ENCODE measurements at regions not wholly inside any gene's neighbourhood (a gene's known extent, or its start where the extent isn't known, plus 50 kb on each side); places are given as distances from the start of the nearest gene placed in this dataset.
"Not testable (repeated sequence)": the region's sequence is repeated elsewhere in the genome, so short reads cannot be mapped to it uniquely, and the experiment has no call there.

DNA sequence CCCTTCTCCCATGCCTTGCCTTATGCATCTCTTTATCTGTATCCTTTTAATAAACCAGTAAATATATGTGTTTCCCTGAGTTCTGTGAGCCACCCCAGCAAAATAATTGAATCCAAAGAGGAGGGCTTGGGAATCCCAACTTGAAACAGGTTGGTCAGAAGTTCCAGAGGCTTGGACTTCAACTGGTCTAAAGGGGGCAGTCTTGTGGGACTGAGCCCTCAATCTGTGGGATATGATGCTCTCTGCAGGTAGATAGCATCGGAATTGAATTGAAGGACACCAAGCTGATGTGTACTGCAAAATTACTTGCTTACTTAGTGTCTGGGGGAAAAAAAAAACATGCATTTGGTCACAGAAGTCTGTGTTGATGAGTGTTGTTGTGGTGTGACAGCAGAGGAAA, 1033.5 kb upstream of the TMEFF2 start:
- no peak for DNase-seq

DNA sequence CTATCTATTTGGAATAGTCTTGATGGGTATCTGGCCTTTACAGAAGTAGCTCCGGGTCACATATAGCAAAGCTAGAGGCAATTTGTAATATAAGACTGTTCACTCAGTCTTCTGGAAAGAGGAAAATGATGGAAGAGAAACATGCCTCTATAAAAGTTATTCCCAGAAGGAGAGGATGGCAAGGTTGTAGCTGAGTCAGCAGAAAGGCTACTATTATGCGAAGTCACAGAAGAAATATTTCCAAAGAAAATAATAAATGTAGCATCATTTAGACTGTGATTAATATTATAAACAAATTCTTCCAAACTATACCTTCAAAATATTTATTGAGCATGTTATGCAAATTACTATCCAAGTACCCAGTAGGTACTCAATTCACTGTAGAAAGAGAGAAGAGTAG, 1027.7 kb upstream of the TMEFF2 start:
- no peak for DNase-seq

DNA sequence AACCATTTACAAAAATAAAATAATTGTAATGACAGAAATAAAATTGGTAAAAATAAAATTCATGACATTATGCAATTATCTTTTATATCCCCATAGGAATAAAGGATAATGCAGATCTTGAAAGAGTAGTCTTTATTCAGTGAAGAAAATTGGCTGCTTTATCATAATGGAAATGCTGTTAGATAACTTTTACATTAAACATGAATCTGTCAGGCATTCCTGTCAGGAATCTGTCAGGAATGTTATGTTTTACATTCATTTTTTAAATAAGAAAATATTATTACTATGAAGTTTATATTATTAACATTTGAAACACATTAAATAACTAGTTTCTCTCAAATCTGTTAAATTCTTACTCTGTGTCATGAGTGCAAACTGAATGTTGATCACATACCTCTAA, 1024.7 kb upstream of the TMEFF2 start:
- DNase-seq, result no peak

DNA sequence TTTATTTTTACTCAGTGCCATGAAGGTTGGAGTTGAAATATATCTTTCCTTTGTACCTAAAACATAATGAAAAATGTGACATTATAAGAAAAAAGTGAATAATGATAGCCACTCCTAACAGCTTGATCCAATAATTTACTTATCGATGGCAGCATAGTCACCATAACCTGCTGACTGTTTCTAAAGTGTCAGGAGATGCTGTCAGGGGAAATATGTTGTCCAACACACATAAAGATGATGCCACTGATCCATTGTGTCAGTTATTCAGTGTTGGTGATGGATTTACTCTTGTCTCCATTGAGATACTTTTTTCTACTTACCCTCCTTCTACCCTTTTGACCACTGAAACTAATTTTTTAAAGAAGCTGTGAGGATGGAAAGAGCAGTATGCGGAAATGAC, 1006.9 kb upstream of the TMEFF2 start:
- DNase-seq, result no peak

DNA sequence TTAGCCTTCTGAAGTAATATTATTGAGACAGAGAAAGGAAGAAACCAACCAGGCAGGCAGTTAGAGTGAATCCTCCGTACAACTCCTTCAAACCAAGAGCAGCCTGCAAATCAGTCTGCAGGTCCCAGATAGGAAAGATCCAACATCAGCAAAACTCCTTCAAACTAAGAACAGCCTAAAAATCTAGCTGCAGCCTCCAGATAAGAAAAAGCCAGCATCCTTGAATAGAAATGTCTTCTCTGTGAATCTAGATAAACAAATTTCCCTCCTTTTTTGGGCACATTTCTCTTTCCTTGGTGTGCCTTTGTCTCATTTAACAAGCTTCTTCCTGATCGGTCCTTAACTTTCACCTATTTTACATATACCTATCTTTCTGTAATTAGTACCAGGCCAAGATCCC, 1004.6 kb upstream of the TMEFF2 start:
- no peak for DNase-seq

DNA sequence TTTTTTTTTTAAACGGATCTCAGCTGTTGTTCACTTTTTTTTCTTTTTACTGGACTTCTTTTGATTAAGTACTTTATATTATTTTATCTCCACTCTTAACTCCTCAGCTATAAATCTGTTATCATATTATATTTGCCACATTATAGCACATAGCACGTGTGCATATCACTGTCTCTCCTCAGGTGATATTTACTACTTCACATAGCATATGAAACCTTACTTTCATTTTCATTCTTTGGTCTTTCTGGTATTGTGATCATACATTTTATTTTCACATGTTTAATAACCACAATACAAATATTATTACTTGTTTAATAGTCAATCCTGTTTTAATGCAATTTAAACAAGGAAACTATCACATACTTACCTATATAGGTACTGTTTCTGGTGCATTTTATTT, 993.1 kb upstream of the TMEFF2 start:
- no peak for DNase-seq

DNA sequence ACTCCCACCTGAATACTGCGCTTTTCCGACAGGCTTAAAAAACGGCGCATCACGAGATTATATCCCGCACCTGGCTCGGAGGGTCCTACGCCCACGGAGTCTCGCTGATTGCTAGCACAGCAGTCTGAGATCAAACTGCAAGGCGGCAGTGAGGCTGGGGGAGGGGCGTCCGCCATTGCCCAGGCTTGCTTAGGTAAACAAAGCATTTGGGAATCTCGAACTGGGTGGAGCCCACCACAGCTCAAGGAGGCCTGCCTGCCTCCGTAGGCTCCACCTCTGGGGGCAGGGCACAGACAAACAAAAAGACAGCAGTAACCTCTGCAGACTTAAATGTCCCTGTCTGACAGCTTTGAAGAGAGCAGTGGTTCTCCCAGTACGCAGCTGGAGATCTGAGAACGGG, 976.2 kb upstream of the TMEFF2 start:
- not testable (repeated sequence) for DNase-seq

DNA sequence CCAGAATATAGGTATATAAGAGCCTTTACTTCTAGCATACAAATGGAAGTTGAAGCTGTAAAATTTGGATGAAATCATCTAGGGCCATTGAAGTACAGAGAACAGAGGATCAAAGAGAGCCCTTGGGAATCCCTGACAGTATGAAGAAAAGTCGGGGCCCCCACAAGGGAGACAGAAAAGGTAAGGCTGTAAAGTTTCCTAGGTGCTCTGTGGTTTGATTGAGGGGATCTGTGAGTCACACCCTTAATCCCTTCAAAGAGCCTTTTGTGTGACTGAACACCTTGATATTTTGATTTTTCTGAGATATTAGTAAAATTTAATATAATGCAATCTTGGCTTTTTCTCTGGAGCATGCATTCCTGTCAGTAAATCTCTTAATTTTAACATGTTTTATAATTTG, 961.7 kb upstream of the TMEFF2 start:
- DNase-seq, result no peak

DNA sequence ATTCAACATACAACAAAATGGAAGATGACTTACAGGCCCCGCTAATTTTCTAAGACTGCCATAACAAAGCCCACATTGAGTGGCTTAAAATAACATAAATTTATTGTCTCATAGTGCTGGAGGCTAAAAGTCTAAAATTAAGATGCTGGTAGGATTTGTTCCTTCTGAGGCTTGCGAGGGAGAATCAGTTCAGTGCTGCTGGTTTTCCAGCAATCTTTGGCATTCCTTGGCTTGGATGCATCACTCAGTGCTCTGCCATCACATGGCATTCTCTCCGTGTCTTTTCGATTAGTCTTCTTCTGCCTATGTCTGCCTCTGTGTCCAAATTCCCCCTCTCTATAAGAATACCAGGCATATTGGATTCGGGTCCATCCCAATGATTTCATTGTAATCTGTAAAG, 959.3 kb upstream of the TMEFF2 start:
- no peak for DNase-seq

DNA sequence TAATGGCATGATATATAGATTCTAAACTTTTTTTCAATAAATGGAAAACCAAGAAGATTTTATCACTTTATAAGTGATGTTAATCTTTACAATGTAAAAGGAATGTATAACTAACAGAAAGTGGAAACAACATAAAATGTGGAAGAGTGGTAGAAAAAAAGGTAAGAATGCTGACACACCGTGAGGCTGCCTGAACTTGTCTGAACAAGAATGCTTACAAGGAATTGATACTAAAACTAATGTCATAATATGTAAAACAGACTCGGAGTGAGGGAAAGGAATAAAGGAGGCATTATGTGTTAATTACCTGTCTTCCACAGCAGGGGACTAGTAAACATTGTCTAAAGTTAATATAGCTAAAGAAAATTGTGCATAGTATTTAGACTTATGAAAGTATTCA, 958.8 kb upstream of the TMEFF2 start:
- no peak for DNase-seq

DNA sequence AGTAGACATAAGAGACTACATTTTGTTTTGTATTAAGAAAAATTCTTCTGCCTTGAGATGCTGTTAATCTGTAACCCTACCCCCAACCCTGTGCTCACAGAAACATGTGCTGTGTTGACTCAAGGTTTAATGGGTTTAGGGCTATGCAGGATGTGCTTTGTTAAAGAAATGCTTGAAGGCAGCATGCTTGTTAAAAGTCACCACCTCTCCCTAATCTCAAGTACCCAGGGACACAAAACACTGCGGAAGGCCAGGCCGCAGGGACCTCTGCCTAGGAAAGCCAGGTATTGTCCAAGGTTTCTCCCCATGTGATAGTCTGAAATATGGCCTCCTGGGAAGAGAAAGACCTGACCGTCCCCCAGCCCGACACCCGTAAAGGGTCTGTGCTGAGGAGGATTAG, 947.7 kb upstream of the TMEFF2 start:
- DNase-seq, result not testable (repeated sequence)

DNA sequence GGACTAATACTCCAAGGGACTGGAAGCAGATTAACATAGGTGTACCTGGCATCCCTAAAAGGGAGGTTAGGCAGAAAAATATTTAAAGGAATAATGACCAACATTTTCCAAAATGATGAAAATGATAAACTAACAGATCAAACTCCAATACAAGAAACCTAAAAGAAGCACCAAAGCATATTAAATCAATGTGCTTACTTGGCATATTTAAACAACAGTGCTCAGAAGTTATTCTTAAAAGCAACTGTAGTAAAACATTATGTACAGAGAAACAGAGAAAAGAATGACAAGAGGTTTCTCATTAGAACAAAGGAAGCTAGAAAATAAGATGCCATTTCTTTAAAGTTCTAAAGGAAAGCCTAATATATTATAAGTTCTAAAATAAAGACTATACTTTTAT, 947.3 kb upstream of the TMEFF2 start:
- no peak for DNase-seq

DNA sequence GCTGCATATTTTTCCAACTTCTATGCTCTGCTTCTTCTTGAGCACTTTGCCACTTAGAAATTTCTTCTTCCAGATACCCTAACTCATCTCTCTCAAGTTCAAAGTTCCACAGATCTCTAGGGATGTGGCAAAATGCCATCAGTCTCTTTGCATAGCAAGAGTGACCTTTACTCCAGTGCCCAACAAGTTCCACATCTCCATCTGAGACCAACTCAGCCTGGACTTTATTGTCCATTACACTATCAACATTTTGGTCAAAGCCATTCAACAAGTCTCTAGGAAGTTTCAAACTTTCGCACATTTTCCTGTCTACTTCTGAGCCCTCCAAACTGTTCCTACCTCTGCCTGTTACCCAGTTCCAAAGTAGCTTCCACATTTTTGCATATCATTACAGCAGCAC, 946.2 kb upstream of the TMEFF2 start:
- not testable (repeated sequence) for DNase-seq

DNA sequence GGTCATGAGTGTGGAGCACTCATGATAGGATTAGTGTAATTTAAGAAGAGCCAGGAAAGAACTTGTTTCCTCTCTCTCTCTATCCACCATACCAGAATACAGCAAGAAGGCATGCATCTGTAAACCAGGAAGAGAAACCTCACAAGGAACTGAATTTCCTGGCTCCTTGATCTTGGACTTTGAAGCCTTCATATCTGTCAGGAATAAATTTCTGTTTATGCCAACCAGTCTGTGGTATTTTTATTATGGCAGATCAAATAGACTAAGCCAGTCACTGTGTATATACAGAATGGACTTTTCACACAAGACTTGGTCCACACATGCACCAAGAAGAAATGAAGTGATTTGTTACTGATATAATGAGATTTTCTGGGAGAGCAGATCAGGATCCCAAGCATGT, 930.1 kb upstream of the TMEFF2 start:
- no peak for DNase-seq

DNA sequence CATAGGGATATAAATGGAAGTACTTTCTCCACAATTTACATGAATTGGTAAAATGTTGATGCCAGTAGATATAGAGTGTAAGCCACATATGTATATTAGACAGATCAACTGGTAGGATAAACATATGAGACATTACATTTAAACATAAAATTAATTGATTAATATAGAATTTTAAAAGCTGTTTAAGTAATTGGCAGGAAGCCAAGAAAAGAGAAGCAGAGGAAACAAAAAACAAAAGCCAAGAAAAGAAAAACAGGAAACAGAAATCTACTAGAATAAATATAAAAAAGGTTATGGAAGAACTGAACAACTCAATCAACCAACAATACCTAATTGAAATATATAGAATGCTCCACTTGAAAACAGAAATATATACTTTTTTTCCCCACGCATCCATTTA, 920.1 kb upstream of the TMEFF2 start:
- no peak for DNase-seq

DNA sequence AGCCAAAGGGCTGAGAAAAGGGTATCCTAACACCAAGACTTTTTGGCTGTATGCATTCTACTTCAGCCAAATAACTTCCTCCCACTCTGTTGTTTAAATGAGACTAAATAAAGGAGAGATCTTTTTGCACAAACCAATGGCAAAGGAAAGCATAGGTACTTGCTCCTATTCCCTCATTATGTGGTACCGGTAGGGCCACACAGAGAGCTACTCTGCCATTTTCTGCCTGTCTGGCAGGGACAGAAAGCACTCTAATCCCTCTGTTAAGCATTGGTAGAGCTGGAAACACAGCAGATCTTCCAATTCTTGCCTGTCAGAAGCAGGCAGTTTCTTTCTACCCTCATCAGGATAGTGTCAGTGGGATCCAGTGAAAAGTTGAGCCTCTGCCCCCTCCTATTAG, 918.3 kb upstream of the TMEFF2 start:
- DNase-seq, result no peak

DNA sequence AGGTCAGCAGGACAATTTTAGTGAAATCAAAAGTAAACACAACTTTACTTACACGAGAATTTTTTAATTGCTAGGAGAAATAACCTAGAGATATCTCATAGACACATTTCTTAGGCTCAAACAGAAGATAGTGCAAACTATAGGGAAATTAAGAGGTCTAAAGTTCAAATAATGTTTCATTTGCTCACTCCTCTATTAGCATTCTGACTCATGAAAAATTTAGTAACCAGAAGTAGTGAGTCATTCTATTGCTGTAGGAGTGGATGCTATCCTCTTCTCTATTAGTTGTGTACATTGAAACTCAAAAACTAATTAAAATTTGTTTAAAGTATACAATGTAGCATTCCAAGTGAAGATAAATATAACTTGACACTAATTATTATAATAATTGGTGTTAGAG, 908.3 kb upstream of the TMEFF2 start:
- DNase-seq, result no peak

DNA sequence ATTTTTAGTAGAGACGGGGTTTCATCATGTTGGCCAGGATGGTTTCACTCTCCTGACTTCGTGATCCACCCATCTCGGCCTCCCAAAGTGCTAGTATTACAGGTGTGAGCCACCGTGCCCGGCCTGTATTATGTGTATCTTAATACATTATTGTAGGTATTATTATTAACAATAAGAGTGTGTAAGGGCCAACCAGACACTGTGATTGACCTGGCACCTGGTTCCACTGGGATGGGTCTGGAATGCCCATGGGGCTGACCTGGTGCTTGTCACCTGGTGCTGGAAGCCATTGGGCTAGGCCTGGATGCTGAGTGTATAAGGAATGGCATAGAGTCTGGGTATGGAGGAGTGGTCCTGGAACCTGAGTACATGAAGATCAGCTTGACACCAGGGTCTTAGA, 906.9 kb upstream of the TMEFF2 start:
- no peak for DNase-seq

DNA sequence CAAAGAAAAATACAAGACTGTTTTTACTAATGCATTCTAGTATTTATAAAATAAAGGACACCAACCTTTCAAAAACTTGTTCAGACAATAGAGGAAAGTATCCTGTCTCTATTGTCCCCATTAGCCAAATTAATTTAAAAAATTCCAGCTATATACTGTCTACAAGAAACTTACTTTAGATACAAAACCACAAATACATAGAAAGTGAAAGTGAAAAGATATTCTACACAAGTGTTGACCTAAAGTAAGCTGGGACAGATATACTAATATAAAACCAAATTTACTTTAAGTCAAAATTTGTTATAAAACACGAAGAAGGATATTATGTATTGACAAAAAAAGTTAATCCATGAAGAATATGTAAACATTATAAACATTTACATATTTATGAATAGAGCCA, 893.3 kb upstream of the TMEFF2 start:
- no peak for DNase-seq

DNA sequence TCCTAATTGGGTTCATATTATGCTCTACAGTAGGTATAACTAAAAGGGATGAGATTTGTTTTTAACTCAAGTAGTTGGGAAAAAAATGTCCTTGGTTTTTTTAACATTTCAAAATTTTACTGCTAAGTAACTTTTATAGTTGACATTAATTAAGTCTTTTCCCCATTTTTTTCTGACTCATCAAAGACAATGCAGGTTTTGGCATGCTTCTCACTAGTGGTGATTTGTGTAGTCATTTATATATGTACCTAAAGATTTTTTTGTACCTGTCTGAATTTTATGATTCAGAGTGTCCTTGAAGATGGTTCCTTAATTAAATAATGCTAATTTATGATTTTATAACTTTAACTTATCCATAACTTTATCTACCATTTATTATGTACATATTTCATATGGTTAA, 882.3 kb upstream of the TMEFF2 start:
- DNase-seq, result no peak

DNA sequence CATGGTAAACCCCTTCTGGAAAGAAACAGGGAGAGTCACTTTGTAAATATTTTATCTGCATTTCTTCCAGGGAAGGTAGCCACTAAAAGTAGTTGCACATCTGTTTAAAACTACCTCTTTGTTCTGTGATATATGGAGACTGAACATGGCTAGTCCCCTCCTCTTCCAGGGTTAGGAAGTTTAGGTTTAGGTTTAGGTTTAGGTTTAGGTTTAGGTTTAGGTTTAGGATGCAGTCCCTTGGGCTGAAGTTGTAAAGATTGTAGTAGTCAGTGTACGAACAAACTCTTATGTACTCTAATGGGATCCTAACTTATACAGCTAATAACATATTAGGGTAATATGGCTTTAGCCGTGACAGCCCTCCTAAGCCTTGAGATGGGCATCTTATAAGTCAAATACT, 880.2 kb upstream of the TMEFF2 start:
- no peak for DNase-seq

DNA sequence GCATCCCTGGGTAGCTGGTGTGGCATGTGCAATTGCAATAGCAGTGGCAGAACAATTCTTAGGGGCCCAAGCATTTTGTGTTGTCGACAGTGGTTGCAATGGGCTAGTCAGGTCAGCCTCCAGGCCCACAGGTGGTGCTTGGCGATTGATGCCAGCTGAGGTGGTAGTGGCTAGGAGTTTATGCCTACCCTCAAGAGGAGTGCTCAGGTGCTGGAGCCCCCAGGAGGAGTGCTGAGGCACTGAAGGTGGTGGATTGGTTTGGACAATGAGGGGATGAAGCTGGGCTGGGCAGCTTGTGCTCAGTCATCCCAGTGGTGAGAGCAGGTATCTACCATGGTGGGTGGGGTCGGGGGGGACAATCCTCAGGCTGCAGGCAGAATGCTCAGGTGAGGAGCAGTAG, 877.9 kb upstream of the TMEFF2 start:
- no peak for DNase-seq

DNA sequence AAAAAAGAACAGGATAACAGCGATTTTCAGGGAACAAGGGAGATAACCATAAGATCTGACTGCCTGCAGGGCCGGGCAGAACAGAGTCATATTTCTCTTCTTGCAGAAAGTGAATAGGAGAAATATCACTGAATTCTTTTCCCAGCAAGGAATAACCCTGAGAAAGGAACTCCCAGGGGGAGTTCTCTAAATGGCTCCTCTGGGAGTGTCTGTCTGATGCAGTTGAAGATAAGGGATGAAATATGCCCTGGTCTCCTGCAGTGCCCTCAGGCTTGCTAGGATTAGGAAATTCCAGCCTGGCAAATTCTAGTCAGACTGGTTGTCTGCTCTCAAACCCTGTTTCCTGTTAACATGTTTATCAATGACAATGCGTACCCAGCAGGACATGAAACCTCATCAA, 830.8 kb upstream of the TMEFF2 start:
- DNase-seq, result not testable (repeated sequence)

DNA sequence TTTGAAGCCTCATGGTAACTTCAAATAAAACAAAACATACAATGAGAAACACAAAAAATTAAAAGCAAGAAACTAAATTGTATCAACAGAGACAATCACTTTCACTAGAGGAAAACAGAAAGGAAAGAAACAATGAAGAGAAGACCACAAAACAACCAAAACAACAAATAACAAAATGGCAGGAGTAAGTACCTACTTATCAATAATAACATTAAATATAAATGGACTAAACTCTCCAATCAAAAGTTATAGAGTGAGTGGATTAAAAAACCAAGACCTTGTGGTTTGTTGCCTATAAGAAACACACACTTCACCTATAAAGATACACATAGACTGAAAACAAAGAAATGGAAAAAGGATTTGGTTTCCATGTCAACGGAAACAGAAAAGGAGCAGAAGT, 830.1 kb upstream of the TMEFF2 start:
- DNase-seq, result no peak

DNA sequence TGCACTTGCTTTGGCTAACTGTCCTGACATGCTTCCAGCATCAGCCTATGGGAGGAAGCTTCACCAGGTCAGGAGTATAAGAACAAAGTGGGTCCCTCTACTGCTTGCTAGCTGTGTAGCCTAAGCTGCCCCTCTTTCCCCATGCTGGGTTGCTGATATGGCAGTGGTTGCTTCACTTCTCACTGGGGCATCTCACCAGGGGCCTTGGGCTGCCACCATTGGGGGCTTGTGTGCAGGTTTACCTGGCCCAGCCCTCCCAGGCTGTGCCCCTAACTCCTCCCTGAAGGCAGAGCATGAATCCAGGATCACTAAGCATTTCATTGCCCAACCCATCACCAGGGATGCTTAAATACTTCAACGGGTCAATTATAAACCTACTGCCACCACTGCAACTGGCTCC, 817.1 kb upstream of the TMEFF2 start:
- DNase-seq, result no peak

DNA sequence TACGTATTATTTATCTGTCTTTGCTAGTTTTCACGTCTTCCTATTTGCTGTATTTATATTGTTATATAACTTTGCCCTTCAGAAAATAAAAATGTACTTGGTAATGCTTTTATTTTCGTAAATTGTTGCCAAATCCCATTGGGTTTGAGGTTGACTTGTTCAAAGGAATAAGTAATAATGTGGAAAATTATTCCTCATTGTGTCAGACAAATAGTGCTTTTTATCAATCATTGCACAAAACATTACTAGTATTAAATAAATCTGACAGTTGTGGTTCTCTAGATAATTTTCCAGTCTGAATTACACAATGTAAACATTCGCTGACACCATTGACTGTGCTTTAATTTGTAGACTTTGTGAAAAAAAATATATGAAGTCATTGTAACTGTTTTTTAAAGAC, 798.3 kb upstream of the TMEFF2 start:
- DNase-seq, result no peak

DNA sequence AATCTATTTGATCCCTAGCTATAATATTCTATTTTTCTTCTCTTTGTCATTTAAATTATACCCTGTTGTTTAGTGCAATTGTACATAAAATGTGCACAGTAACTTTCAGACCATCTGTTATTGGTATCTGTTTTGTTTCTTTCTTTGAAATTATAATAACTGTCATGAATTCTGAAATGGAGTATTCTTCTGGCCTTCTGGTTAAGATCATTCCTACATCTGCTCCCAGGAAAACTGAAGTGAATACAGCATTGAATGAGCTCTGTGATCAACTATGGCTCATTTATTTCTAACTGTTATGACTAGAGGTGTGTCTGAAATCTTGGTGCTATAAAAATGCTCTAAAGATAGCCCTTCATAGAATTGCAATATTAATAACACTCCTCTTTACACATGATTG, 788.4 kb upstream of the TMEFF2 start:
- DNase-seq, result no peak

All from amniotic stem cell (primary cell).